ENCODE measurements at regions not wholly inside any gene's neighbourhood (a gene's known extent, or its start where the extent isn't known, plus 50 kb on each side); places are given as distances from the start of the nearest gene placed in this dataset.

GRCh38 chr5:97729938-97730337, 546.9 kb upstream of the RIOK2 start:
- no peak for DNase-seq (ENCODE audit: low spot score)

- DNase-seq (ENCODE audit: low spot score), result no peak
These were observed 552.2 kb upstream of the RIOK2 start for GRCh38 chr5:97735209-97735608.

- DNase-seq (ENCODE audit: low spot score), result no peak
These were observed 554.6 kb upstream of the RIOK2 start for GRCh38 chr5:97737608-97738007.

GRCh38 chr5:97745817-97746216, 562.8 kb upstream of the RIOK2 start:
- DNase-seq (ENCODE audit: low spot score), result no peak

GRCh38 chr5:97750576-97750975, 567.5 kb upstream of the RIOK2 start:
- no peak for DNase-seq (ENCODE audit: low spot score)

- no peak for DNase-seq (ENCODE audit: low spot score)
These were observed 568.5 kb upstream of the RIOK2 start for GRCh38 chr5:97751540-97751939.

GRCh38 chr5:97752871-97753270, 569.8 kb upstream of the RIOK2 start:
- DNase-seq (ENCODE audit: low spot score), result no peak

GRCh38 chr5:97762483-97762882, 579.4 kb upstream of the RIOK2 start:
- DNase-seq (ENCODE audit: low spot score), result no peak

GRCh38 chr5:97764700-97765099, 581.7 kb upstream of the RIOK2 start:
- DNase-seq (ENCODE audit: low spot score), result no peak

GRCh38 chr5:97778451-97778850, 595.4 kb upstream of the RIOK2 start:
- no peak for DNase-seq (ENCODE audit: low spot score)

- no peak for DNase-seq (ENCODE audit: low spot score)
These were observed 605.3 kb upstream of the RIOK2 start for GRCh38 chr5:97788369-97788768.

- DNase-seq (ENCODE audit: low spot score), result no peak
These were observed 615.0 kb upstream of the RIOK2 start for GRCh38 chr5:97797994-97798451.

GRCh38 chr5:97801461-97801860, 618.4 kb upstream of the RIOK2 start:
- DNase-seq (ENCODE audit: low spot score), result no peak

- no peak for DNase-seq (ENCODE audit: low spot score)
These were observed 637.1 kb upstream of the RIOK2 start for GRCh38 chr5:97820138-97820537.

- DNase-seq (ENCODE audit: low spot score), result no peak
These were observed 649.7 kb upstream of the RIOK2 start for GRCh38 chr5:97832645-97833296.

GRCh38 chr5:97834561-97834960, 651.5 kb upstream of the RIOK2 start:
- no peak for DNase-seq (ENCODE audit: low spot score)

GRCh38 chr5:97835112-97835511, 652.1 kb upstream of the RIOK2 start:
- no peak for DNase-seq (ENCODE audit: low spot score)

GRCh38 chr5:97836816-97837215, 653.8 kb upstream of the RIOK2 start:
- no peak for DNase-seq (ENCODE audit: low spot score)

- no peak for DNase-seq (ENCODE audit: low spot score)
These were observed 655.2 kb upstream of the RIOK2 start for GRCh38 chr5:97838214-97838613.

- no peak for DNase-seq (ENCODE audit: low spot score)
These were observed 656.5 kb upstream of the RIOK2 start for GRCh38 chr5:97839341-97840086.

GRCh38 chr5:97840643-97841042, 657.6 kb upstream of the RIOK2 start:
- DNase-seq (ENCODE audit: low spot score), result no peak

GRCh38 chr5:97842687-97843086, 659.6 kb upstream of the RIOK2 start:
- no peak for DNase-seq (ENCODE audit: low spot score)

GRCh38 chr5:97844797-97845196, 661.8 kb upstream of the RIOK2 start:
- no peak for DNase-seq (ENCODE audit: low spot score)

GRCh38 chr5:97846643-97847042, 663.6 kb upstream of the RIOK2 start:
- no peak for DNase-seq (ENCODE audit: low spot score)
